Activated naive CD4-positive, alpha-beta T cell treated with anti-CD3 and anti-CD28 coated beads, Interleukin-2, amount 50 U/mL, for 24 hours (primary cell): ENCODE measurements at regions not wholly inside any gene's neighbourhood (a gene's known extent, or its start where the extent isn't known, plus 50 kb on each side); places are given as distances from the start of the nearest gene placed in this dataset.

Source experiments
- H3K27ac Mint-ChIP-seq: one replicate; pipeline ENCODE4 v1.8.0; 2021; ENCODE audit warnings: mild to moderate bottlenecking, mixed read lengths
- H3K27me3 Mint-ChIP-seq: one replicate; pipeline ENCODE4 v1.8.0; 2021; ENCODE audit warnings: mixed read lengths
- H3K36me3 Mint-ChIP-seq: one replicate; pipeline ENCODE4 v1.8.0; 2021; ENCODE audit warnings: mixed read lengths
- H3K4me1 Mint-ChIP-seq: one replicate; pipeline ENCODE4 v1.8.0; 2021; ENCODE audit warnings: mixed read lengths
- H3K4me3 Mint-ChIP-seq: one replicate; pipeline ENCODE4 v1.8.0; 2021; ENCODE audit warnings: mild to moderate bottlenecking, mixed read lengths
- H3K9me3 Mint-ChIP-seq: one replicate; pipeline ENCODE4 v1.8.0; 2021; ENCODE audit warnings: mixed read lengths

GRCh38 chr9:95620314-95620713, 103.5 kb upstream of the PTCH1 start:
- Mint-ChIP-seq H3K27ac (no peak overlapping the region), H3K4me3 (no peak overlapping the region), H3K27me3 (peaks cover 1% of the 10 kb centered on the region), H3K4me1 (peaks cover 11% of the 10 kb centered on the region), H3K36me3 (no peaks in the 10 kb centered on the region), H3K9me3 (no peaks in the 10 kb centered on the region)

- H3K27ac Mint-ChIP-seq: no peak overlapping the region
Observed at GRCh38 chr9:95615246-95615645, 98.5 kb upstream of the PTCH1 start.

GRCh38 chr9:95613670-95614069, 96.9 kb upstream of the PTCH1 start:
- no peak overlapping the region for H3K27ac Mint-ChIP-seq
- H3K9me3 Mint-ChIP-seq: no peaks in the 10 kb centered on the region
- H3K27me3 Mint-ChIP-seq: peaks cover 1% of the 10 kb centered on the region
- H3K36me3 Mint-ChIP-seq: no peaks in the 10 kb centered on the region
- peaks cover 4% of the 10 kb centered on the region for H3K4me1 Mint-ChIP-seq
- H3K4me3 Mint-ChIP-seq: no peak overlapping the region

More at GRCh38 chr9:95615246-95615645, 98.5 kb upstream of the PTCH1 start:
- Mint-ChIP-seq H3K27me3 (peaks cover 1% of the 10 kb centered on the region), H3K36me3 (no peaks in the 10 kb centered on the region), H3K9me3 (no peaks in the 10 kb centered on the region), H3K4me1 (peaks cover 4% of the 10 kb centered on the region), H3K4me3 (no peak overlapping the region)

GRCh38 chr9:95611354-95611753, 94.6 kb upstream of the PTCH1 start:
- Mint-ChIP-seq H3K4me1 (no peaks in the 10 kb centered on the region), H3K36me3 (no peaks in the 10 kb centered on the region), H3K9me3 (no peaks in the 10 kb centered on the region), H3K27ac (no peak overlapping the region), H3K4me3 (no peak overlapping the region), H3K27me3 (no peaks in the 10 kb centered on the region)

GRCh38 chr9:95610006-95610785, 93.4 kb upstream of the PTCH1 start:
- Mint-ChIP-seq H3K4me3 (no peak overlapping the region), H3K36me3 (no peaks in the 10 kb centered on the region)

GRCh38 chr9:95609426-95609825, 92.7 kb upstream of the PTCH1 start:
- no peaks in the 10 kb centered on the region for H3K27me3 Mint-ChIP-seq
- no peak overlapping the region for H3K4me3 Mint-ChIP-seq
- H3K9me3 Mint-ChIP-seq: no peaks in the 10 kb centered on the region
- no peaks in the 10 kb centered on the region for H3K36me3 Mint-ChIP-seq
- no peak overlapping the region for H3K27ac Mint-ChIP-seq
- no peaks in the 10 kb centered on the region for H3K4me1 Mint-ChIP-seq

More at GRCh38 chr9:95610006-95610785, 93.4 kb upstream of the PTCH1 start:
- H3K27me3 Mint-ChIP-seq: no peaks in the 10 kb centered on the region
- no peak overlapping the region for H3K27ac Mint-ChIP-seq
- no peaks in the 10 kb centered on the region for H3K9me3 Mint-ChIP-seq
- no peaks in the 10 kb centered on the region for H3K4me1 Mint-ChIP-seq

GRCh38 chr9:95608341-95608740, 91.6 kb upstream of the PTCH1 start:
- no peaks in the 10 kb centered on the region for H3K36me3 Mint-ChIP-seq
- no peak overlapping the region for H3K27ac Mint-ChIP-seq
- no peaks in the 10 kb centered on the region for H3K9me3 Mint-ChIP-seq
- no peaks in the 10 kb centered on the region for H3K4me1 Mint-ChIP-seq
- H3K27me3 Mint-ChIP-seq: no peaks in the 10 kb centered on the region
- no peak overlapping the region for H3K4me3 Mint-ChIP-seq

GRCh38 chr9:95607507-95607906, 90.7 kb upstream of the PTCH1 start:
- no peaks in the 10 kb centered on the region for H3K9me3 Mint-ChIP-seq
- H3K4me3 Mint-ChIP-seq: no peak overlapping the region
- H3K4me1 Mint-ChIP-seq: no peaks in the 10 kb centered on the region

GRCh38 chr9:95606489-95607350, 89.9 kb upstream of the PTCH1 start:
- H3K27me3 Mint-ChIP-seq: no peaks in the 10 kb centered on the region
- no peak overlapping the region for H3K4me3 Mint-ChIP-seq
- no peak overlapping the region for H3K27ac Mint-ChIP-seq
- H3K9me3 Mint-ChIP-seq: no peaks in the 10 kb centered on the region
- no peaks in the 10 kb centered on the region for H3K4me1 Mint-ChIP-seq
- no peaks in the 10 kb centered on the region for H3K36me3 Mint-ChIP-seq

More at GRCh38 chr9:95607507-95607906, 90.7 kb upstream of the PTCH1 start:
- Mint-ChIP-seq H3K27me3 (no peaks in the 10 kb centered on the region), H3K36me3 (no peaks in the 10 kb centered on the region), H3K27ac (no peak overlapping the region)

GRCh38 chr9:95605816-95606488, 89.2 kb upstream of the PTCH1 start:
- Mint-ChIP-seq H3K27ac (no peak overlapping the region), H3K4me3 (no peak overlapping the region), H3K36me3 (no peaks in the 10 kb centered on the region), H3K9me3 (no peaks in the 10 kb centered on the region), H3K4me1 (no peaks in the 10 kb centered on the region), H3K27me3 (no peaks in the 10 kb centered on the region)

- Mint-ChIP-seq H3K4me3 (no peak overlapping the region), H3K36me3 (no peaks in the 10 kb centered on the region), H3K27me3 (no peaks in the 10 kb centered on the region), H3K4me1 (no peaks in the 10 kb centered on the region), H3K9me3 (no peaks in the 10 kb centered on the region), H3K27ac (no peak overlapping the region)
Observed at GRCh38 chr9:95605101-95605500, 88.3 kb upstream of the PTCH1 start.

- Mint-ChIP-seq H3K27me3 (no peaks in the 10 kb centered on the region), H3K27ac (no peak overlapping the region), H3K9me3 (no peaks in the 10 kb centered on the region), H3K4me3 (no peak overlapping the region), H3K4me1 (no peaks in the 10 kb centered on the region), H3K36me3 (no peaks in the 10 kb centered on the region)
Observed at GRCh38 chr9:95598236-95598635, 81.5 kb upstream of the PTCH1 start.

- H3K4me3 Mint-ChIP-seq: no peak overlapping the region
- no peak overlapping the region for H3K27ac Mint-ChIP-seq
- H3K36me3 Mint-ChIP-seq: no peaks in the 10 kb centered on the region
- no peaks in the 10 kb centered on the region for H3K9me3 Mint-ChIP-seq
- no peaks in the 10 kb centered on the region for H3K27me3 Mint-ChIP-seq
- no peaks in the 10 kb centered on the region for H3K4me1 Mint-ChIP-seq
Observed at GRCh38 chr9:95595721-95596295, 79.0 kb upstream of the PTCH1 start.

GRCh38 chr9:95592931-95593330, 76.2 kb upstream of the PTCH1 start:
- no peaks in the 10 kb centered on the region for H3K27me3 Mint-ChIP-seq
- H3K4me3 Mint-ChIP-seq: no peak overlapping the region
- H3K9me3 Mint-ChIP-seq: no peaks in the 10 kb centered on the region
- no peak overlapping the region for H3K27ac Mint-ChIP-seq
- H3K4me1 Mint-ChIP-seq: no peaks in the 10 kb centered on the region
- H3K36me3 Mint-ChIP-seq: no peaks in the 10 kb centered on the region

- Mint-ChIP-seq H3K4me3 (no peak overlapping the region), H3K27me3 (no peaks in the 10 kb centered on the region), H3K36me3 (no peaks in the 10 kb centered on the region), H3K4me1 (no peaks in the 10 kb centered on the region), H3K9me3 (no peaks in the 10 kb centered on the region), H3K27ac (no peak overlapping the region)
Observed at GRCh38 chr9:95588724-95589588, 72.2 kb upstream of the PTCH1 start.
